K562 (cell line): ENCODE measurements at regions not wholly inside any gene's neighbourhood (a gene's known extent, or its start where the extent isn't known, plus 50 kb on each side); places are given as distances from the start of the nearest gene placed in this dataset.

Experiments used
- COPS2 ChIP-seq: fragments of 450-650 bp; conservative IDR thresholded peaks from 2 replicates; pipeline ENCODE4 v1.6.1; 2016; ENCODE audit warnings: mild to moderate bottlenecking, moderate library complexity
- CREB1 ChIP-seq, 2 experiments: sonication (generic) in 1 of 2; formaldehyde crosslinking in 1 of 2; IDR thresholded peaks; 2 replicates each; pipeline versions ENCODE4 v1.6.1 to v1.8.0; 2012 to 2022; ENCODE audit warnings: inconsistent platforms in 1 of 2, mild to moderate bottlenecking in 1 of 2, missing genetic modification reagents in 1 of 2, moderate library complexity in 1 of 2
- ELF4 ChIP-seq: fragments of 450-650 bp; formaldehyde crosslinking; IDR thresholded peaks from 2 replicates; pipeline ENCODE4 v1.4.0; 2022; ENCODE audit warnings: missing genetic modification characterization
- ETV5 ChIP-seq: sonication (generic); formaldehyde crosslinking; IDR thresholded peaks from 2 replicates; pipeline ENCODE4 v1.4.0; 2020; ENCODE audit warnings: low read depth, mild to moderate bottlenecking, missing genetic modification reagents
- HCFC1 ChIP-seq: IDR thresholded peaks from 2 replicates; pipeline ENCODE4 v1.6.1; 2012; ENCODE audit warnings: low read depth, low read length, improper control_type of control experiment
- HDAC3 ChIP-seq: fragments of 450-650 bp; IDR thresholded peaks from 2 replicates; pipeline ENCODE4 v1.6.1; 2018; ENCODE audit warnings: borderline replicate concordance, mild to moderate bottlenecking, moderate library complexity; ENCODE audit not compliant: partially characterized antibody
- MYC ChIP-seq, 2 experiments: fragments of 250-450 bp in 1 of 2; sonication (Bioruptor Pico) in 1 of 2; IDR thresholded peaks; 2 replicates each; pipeline versions ENCODE4 v1.5.1 to v1.6.1; 2012 to 2021; ENCODE audit warnings: low read depth in 2 of 2, borderline replicate concordance in 1 of 2, improper control_type of control experiment in 1 of 2, low read length in 1 of 2, mild to moderate bottlenecking in 1 of 2, moderate library complexity in 1 of 2
- PHF8 ChIP-seq: fragments of 200-600 bp; sonication (generic); IDR thresholded peaks from 2 replicates; pipeline ENCODE4 v1.6.1; 2012; ENCODE audit warnings: mixed run types, mild to moderate bottlenecking, inconsistent platforms, low read length, moderate library complexity, borderline replicate concordance
- POLR2B ChIP-seq: fragments of 450-650 bp; IDR thresholded peaks from 2 replicates; pipeline ENCODE4 v1.6.1; 2018; ENCODE audit warnings: low read depth; ENCODE audit not compliant: partially characterized antibody
- POLR2G ChIP-seq: fragments of 200-400 bp; formaldehyde crosslinking; IDR thresholded peaks from 2 replicates; pipeline ENCODE4 v1.6.1; 2017; ENCODE audit warnings: low read depth, mild to moderate bottlenecking, antibody characterized with exemption, low read length, moderate library complexity
- SAP30 ChIP-seq: fragments of 200-600 bp; sonication (generic); IDR thresholded peaks from 2 replicates; pipeline ENCODE4 v1.6.1; 2012; ENCODE audit warnings: borderline replicate concordance, low read depth, mild to moderate bottlenecking, moderate library complexity, low read length, control low read depth, inconsistent platforms; ENCODE audit not compliant: insufficient read depth, poor library complexity, severe bottlenecking
- STAT6 ChIP-seq: sonication (generic); formaldehyde crosslinking; IDR thresholded peaks from 2 replicates; pipeline ENCODE4 v1.8.1; 2023; ENCODE audit warnings: mild to moderate bottlenecking, missing genetic modification reagents
- TFE3 ChIP-seq: fragments of 450-650 bp; formaldehyde crosslinking; IDR thresholded peaks from 2 replicates; pipeline ENCODE4 v1.4.0; 2020; ENCODE audit warnings: mild to moderate bottlenecking, mixed read lengths
- ZBTB7A ChIP-seq: IDR thresholded peaks from 2 replicates; pipeline ENCODE4 v1.6.1; 2011; ENCODE audit warnings: low read depth, mild to moderate bottlenecking, low read length, moderate library complexity, borderline replicate concordance; ENCODE audit not compliant: control insufficient read depth
- TF ChIP-seq, protein P1 (sequence below): fragments of 450-650 bp; IDR thresholded peaks from 2 replicates; pipeline ENCODE4 v1.6.1; 2016
- TF ChIP-seq, protein P2 (sequence below): fragments of 250-450 bp; sonication (Bioruptor Pico); IDR thresholded peaks from 2 replicates; pipeline ENCODE4 v1.5.0; 2021; ENCODE audit warnings: mild to moderate bottlenecking, moderate library complexity

DNA sequence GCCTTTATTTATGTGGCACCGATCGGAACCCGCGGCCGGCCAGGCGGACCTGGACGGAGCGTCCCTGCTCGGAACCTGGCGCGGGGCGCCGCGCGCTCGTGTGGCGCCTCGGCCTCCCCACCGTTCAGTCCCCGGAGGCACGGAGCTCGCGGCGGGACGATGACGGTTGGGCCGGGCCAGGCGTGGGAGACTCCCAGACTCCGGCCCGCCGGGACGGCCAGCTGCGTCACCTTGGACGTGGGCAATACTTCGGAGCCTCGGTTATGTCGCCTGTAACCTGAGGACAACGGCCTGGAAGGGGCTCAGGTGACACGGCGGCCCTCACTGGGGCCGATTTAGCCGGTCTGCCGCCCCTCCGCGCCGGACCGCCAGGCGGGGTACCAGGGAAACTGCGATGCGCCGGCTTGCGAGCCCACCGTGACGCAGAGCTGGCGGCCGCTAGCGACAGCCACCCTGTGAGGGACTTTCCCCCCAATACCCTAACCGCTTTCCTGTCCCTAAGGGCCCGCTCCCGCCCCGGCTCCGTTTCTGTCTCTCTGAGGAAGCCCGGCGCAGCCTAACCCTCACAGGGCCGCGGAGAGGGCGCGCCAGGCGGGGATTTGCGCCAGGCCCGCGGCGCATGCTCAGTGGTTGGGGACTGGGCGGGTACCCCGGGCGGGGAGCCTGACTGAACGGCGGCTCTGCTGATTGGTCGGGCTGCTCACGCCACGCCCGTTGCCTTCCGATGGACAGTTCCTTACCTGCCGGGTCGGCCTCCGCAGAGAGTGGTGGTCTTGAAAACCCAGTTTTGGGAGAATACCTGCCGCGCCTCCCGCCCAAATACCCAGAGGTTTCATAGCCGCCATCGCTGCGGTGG is 109.5 kb upstream of the DOCK9 start (continued):
- TF ChIP-seq POLR2G = peak; percentile 81
- peak; percentile 58; the same call in 1 of the 2 replicates for TF ChIP-seq ZBTB7A
- no peak for TF ChIP-seq ELF4
- TF ChIP-seq, protein P1, sequence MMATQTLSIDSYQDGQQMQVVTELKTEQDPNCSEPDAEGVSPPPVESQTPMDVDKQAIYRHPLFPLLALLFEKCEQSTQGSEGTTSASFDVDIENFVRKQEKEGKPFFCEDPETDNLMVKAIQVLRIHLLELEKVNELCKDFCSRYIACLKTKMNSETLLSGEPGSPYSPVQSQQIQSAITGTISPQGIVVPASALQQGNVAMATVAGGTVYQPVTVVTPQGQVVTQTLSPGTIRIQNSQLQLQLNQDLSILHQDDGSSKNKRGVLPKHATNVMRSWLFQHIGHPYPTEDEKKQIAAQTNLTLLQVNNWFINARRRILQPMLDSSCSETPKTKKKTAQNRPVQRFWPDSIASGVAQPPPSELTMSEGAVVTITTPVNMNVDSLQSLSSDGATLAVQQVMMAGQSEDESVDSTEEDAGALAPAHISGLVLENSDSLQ = peak; percentile 56; the same call in 1 of the 2 replicates
- TF ChIP-seq HDAC3 = no peak
- TF ChIP-seq CREB1 (IDR thresholded peaks at IDR 0.05) = 0 out of 2 replicates have a peak, but pooled peaks have one; percentile 19
- peak; percentile 65 for TF ChIP-seq CREB1 (CRISPR knock-in tag; IDR thresholded peaks at IDR 0.05)
- TF ChIP-seq MYC (IDR thresholded peaks at IDR 0.05; ENCODE audit: low read depth, low read length) = no peak
- TF ChIP-seq MYC (CRISPR knock-in tag; IDR thresholded peaks at IDR 0.05; ENCODE audit: borderline replicate concordance, low read depth) = no peak
- no peak for TF ChIP-seq SAP30
- TF ChIP-seq TFE3 (CRISPR knock-in tag) = no peak
- TF ChIP-seq STAT6 (CRISPR knock-in tag) = 0 out of 2 replicates have a peak, but pooled peaks have one; percentile 66
- TF ChIP-seq PHF8 = peak; percentile 51; the same call in 1 of the 2 replicates
- TF ChIP-seq, protein P2, sequence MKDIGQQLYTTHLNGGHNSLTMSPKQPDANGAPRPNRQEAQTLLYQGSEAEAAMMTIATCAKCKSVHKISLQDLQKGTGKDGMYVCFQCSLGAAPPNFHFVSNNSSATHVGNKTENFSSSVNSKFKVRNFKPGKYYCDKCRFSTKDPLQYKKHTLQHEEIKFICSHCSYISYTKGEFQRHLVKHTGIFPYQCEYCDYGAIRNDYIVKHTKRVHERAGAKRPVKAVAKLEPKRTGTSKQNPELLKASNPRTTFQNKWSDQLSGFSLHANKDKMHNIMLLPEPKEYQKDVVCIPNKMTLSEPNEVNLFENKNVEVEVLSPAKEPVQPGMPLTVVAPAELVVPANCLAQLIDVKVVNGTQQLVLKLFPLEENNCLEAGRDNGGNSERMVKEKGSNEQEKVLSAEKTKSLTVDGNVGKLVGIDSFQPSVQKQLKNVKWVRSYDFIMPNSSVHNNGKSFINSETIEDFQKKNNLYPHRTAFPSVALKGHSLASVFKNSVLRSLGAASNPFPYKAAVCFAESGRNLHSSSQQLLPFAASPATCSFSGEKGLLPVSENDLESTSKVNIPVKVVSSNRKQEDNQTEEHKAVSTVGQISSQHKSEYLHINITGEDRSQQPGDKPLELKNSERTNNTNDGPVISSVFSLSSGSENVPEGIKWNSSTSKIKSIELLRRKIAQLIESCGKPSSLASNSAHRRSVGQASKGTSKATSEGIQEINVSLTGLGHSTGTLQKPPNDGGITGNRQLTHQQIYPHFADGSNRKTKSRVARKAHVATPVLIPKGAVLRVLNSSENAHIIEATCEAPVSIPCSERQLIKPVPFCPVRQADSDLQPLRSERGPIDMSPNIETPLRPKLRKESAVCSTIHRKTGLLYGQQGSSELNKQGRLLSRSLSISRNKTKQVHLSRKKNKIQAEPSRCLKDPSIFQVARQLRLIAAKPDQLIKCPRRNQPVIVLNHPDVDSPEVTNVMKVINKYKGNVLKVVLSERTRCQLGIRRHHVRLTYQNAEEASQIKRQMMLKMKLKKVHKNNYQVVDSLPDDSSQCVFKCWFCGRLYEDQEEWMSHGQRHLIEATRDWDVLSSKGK = no peak
- no peak for TF ChIP-seq ETV5
- no peak for TF ChIP-seq COPS2
- peak; percentile 35 for TF ChIP-seq POLR2B
- TF ChIP-seq HCFC1 = no peak
